GM19463 (cell line): ENCODE measurements at regions not wholly inside any gene's neighbourhood (a gene's known extent, or its start where the extent isn't known, plus 50 kb on each side); places are given as distances from the start of the nearest gene placed in this dataset.

Experiments
- ATAC-seq: cut with Tn5 transposase; IDR thresholded peaks from one replicate; pipeline ENCODE4 v1.9.1; 2021; ENCODE audit warnings: mild to moderate bottlenecking, moderate library complexity; ENCODE audit not compliant: unreplicated experiment

GRCh38 chr3:5426094-5426883 lies 238.8 kb downstream of the EDEM1 start:
- ATAC-seq, result peak; percentile 31

- ATAC-seq, result no peak
Observed at GRCh38 chr3:5427021-5427420, 239.5 kb downstream of the EDEM1 start.

GRCh38 chr3:5427938-5428337 lies 240.4 kb downstream of the EDEM1 start:
- no peak for ATAC-seq

- ATAC-seq, result peak; percentile 83
Observed at GRCh38 chr3:5428607-5429516, 241.4 kb downstream of the EDEM1 start.

- ATAC-seq, result peak; percentile 0
Observed at GRCh38 chr3:5429517-5429890, 242.0 kb downstream of the EDEM1 start.

GRCh38 chr3:5430701-5431100 lies 243.2 kb downstream of the EDEM1 start:
- ATAC-seq, result no peak

GRCh38 chr3:5431146-5431545 lies 243.6 kb downstream of the EDEM1 start:
- ATAC-seq, result no peak

GRCh38 chr3:5431811-5432378 lies 244.4 kb downstream of the EDEM1 start:
- ATAC-seq, result no peak

GRCh38 chr3:5437296-5437782 lies 249.8 kb downstream of the EDEM1 start:
- ATAC-seq, result no peak

- ATAC-seq, result no peak
Observed at GRCh38 chr3:5437783-5438323, 250.3 kb downstream of the EDEM1 start.

GRCh38 chr3:5441401-5441800 lies 253.9 kb downstream of the EDEM1 start:
- ATAC-seq, result no peak

- ATAC-seq, result no peak
Observed at GRCh38 chr3:5442106-5442785, 254.7 kb downstream of the EDEM1 start.

GRCh38 chr3:5442786-5443138 lies 255.3 kb downstream of the EDEM1 start:
- ATAC-seq, result no peak

GRCh38 chr3:5444253-5444652 lies 256.7 kb downstream of the EDEM1 start:
- ATAC-seq, result no peak

GRCh38 chr3:5445676-5446201 lies 258.2 kb downstream of the EDEM1 start:
- ATAC-seq, result no peak

- ATAC-seq, result no peak
Observed at GRCh38 chr3:5448246-5448645, 260.7 kb downstream of the EDEM1 start.

GRCh38 chr3:5448816-5449215 lies 261.3 kb downstream of the EDEM1 start:
- ATAC-seq, result no peak

GRCh38 chr3:5456199-5456598 lies 268.7 kb downstream of the EDEM1 start:
- peak; percentile 92 for ATAC-seq

GRCh38 chr3:5458526-5458925 lies 271.0 kb downstream of the EDEM1 start:
- ATAC-seq, result no peak

GRCh38 chr3:5462086-5462485 lies 274.6 kb downstream of the EDEM1 start:
- no peak for ATAC-seq
